Sigmoid colon (tissue), 6 donors: ENCODE measurements at regions not wholly inside any gene's neighbourhood (a gene's known extent, or its start where the extent isn't known, plus 50 kb on each side); places are given as distances from the start of the nearest gene placed in this dataset.
"Not testable (repeated sequence)": the region's sequence is repeated elsewhere in the genome, so short reads cannot be mapped to it uniquely, and the experiment has no call there.

Source experiments
- DNase-seq: peaks from one replicate; pipeline ENCODE4 v3.0.0-alpha.2; 2019
- H3K27ac ChIP-seq, 4 donors: fragments of 200-600 bp; sonication (generic); one replicate each; pipeline ENCODE4 v1.5.1; 2016 to 2019; ENCODE audit warnings: mild to moderate bottlenecking in 1 of 4
- H3K27me3 ChIP-seq, 3 donors: fragments of 200-600 bp; sonication (generic); one replicate each; pipeline ENCODE4 v1.5.1; 2019; ENCODE audit warnings: mild to moderate bottlenecking in 1 of 3
- H3K36me3 ChIP-seq, 4 donors: fragments of 200-600 bp; sonication (generic); one replicate each; pipeline ENCODE4 v1.5.1; 2016 to 2019
- H3K4me1 ChIP-seq, 4 donors: fragments of 200-600 bp; sonication (generic); one replicate each; pipeline ENCODE4 v1.5.1; 2017 to 2019
- H3K4me3 ChIP-seq, 4 donors: fragments of 200-600 bp; sonication (generic); one replicate each; pipeline ENCODE4 v1.5.1; 2017 to 2019; ENCODE audit warnings: mild to moderate bottlenecking in 2 of 4, moderate library complexity in 1 of 4
- H3K9me3 ChIP-seq, 4 donors: fragments of 200-600 bp in 3 of 4; sonication (generic) in 3 of 4; one replicate each; pipeline versions ENCODE4 v1.5.1 to v1.6.1; 2013 to 2019
- EP300 ChIP-seq, 4 donors: sonication (generic); formaldehyde crosslinking; IDR thresholded peaks; one replicate each; pipeline ENCODE4 v1.6.1; 2017; ENCODE audit warnings: antibody characterized with exemption in 4 of 4
- POLR2A ChIP-seq, 2 donors: fragments of 450-650 bp; IDR thresholded peaks; one replicate each; pipeline ENCODE4 v1.6.1; 2016; ENCODE audit warnings: antibody characterized with exemption in 2 of 2, mild to moderate bottlenecking in 2 of 2, moderate library complexity in 2 of 2
- POLR2AphosphoS5 ChIP-seq, 4 donors: sonication (generic); formaldehyde crosslinking; IDR thresholded peaks; one replicate each; pipeline ENCODE4 v1.6.1; 2017; ENCODE audit warnings: antibody characterized with exemption in 4 of 4
- WGBS, 2 donors: extraction: QIAGEN DNeasy Blood & Tissue Kit; methylation state at CpG; one replicate each; pipeline ENCODE4 v1.1.7; 2013; 5-methylcytosine and 5-hydroxymethylcytosine counted together
- intact Hi-C: fragments of 100-400 bp; cut with DNase I; formaldehyde crosslinking; loops from one replicate; pipeline ENCODE4 v1.15.1; 2023
- TF ChIP-seq, protein P1 (sequence below), 4 experiments: fragments of 450-650 bp in 3 of 4; fragments of 200-600 bp in 1 of 4; IDR thresholded peaks; one replicate each; pipeline ENCODE4 v1.5.1; 2016 to 2019; ENCODE audit warnings: antibody characterized with exemption in 4 of 4, mild to moderate bottlenecking in 3 of 4, moderate library complexity in 2 of 4
- donor health status: healthy with polysubstance abuse.
- donor health status: healthy.

DNA sequence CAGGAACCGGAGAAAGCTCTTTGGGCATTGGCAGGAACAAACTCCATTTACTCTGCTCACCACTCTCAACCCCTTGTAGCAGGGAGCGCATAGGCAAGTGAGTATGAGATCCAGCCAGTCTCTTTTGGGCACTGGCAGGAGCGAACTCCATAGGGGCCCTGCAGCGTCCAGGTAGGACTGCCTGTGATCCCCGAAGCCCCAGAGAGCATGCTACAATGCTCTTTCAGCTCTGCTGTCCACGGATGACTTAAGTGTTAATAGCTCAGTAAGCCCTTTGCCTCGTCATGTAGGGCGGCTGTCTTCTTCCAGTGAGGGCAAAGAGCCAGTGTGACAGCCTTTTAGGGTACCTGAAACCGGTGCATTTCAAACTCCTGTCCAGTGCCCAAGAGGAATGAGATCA lies 1525.6 kb upstream of the RAG2 start:
- Histone ChIP-seq H3K9me3 (no peaks in the 10 kb centered on the region), H3K4me3 (no peak overlapping the region), H3K36me3 (no peaks in the 10 kb centered on the region), H3K4me1 (no peaks in the 10 kb centered on the region), H3K27me3 (no peaks in the 10 kb centered on the region), H3K27ac (no peak overlapping the region)
- no peak for DNase-seq
- intact Hi-C loops, result no loop called here
- WGBS, 2 donors, result 72 to 82% methylated on average over 9 of the region's 9 CpGs
- TF ChIP-seq EP300 (IDR thresholded peaks at IDR 0.05) (no peak), POLR2A (IDR thresholded peaks at IDR 0.05) (no peak), POLR2AphosphoS5 (IDR thresholded peaks at IDR 0.05) (no peak)
- TF ChIP-seq, protein P1, sequence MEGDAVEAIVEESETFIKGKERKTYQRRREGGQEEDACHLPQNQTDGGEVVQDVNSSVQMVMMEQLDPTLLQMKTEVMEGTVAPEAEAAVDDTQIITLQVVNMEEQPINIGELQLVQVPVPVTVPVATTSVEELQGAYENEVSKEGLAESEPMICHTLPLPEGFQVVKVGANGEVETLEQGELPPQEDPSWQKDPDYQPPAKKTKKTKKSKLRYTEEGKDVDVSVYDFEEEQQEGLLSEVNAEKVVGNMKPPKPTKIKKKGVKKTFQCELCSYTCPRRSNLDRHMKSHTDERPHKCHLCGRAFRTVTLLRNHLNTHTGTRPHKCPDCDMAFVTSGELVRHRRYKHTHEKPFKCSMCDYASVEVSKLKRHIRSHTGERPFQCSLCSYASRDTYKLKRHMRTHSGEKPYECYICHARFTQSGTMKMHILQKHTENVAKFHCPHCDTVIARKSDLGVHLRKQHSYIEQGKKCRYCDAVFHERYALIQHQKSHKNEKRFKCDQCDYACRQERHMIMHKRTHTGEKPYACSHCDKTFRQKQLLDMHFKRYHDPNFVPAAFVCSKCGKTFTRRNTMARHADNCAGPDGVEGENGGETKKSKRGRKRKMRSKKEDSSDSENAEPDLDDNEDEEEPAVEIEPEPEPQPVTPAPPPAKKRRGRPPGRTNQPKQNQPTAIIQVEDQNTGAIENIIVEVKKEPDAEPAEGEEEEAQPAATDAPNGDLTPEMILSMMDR (IDR thresholded peaks at IDR 0.05), result no peak

DNA sequence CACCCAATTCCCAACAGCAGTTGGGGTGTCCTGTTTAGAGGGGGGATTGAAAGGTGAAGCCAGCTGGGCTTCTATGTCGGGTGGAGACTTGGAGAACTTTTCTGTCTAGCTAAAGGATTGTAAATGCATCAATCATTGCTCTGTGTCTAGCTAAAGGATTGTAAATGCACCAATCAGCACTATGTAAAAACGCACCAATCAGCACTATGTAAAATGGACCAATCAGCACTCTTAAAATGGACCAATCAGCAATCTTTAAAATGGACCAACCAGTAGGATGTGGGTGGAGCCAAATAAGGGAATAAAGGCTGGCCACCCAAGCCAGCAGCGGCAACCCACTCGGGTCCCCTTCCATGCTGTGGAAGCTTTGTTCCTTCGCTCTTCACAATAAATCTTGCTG lies 1518.6 kb upstream of the RAG2 start:
- H3K4me1 ChIP-seq, H3K9me3 ChIP-seq, H3K27me3 ChIP-seq, DNase-seq, intact Hi-C loops, H3K36me3 ChIP-seq, H3K4me3 ChIP-seq, H3K27ac ChIP-seq: not testable (repeated sequence)
- 87 to 91% methylated on average over 5 of the region's 5 CpGs for WGBS, 2 donors

DNA sequence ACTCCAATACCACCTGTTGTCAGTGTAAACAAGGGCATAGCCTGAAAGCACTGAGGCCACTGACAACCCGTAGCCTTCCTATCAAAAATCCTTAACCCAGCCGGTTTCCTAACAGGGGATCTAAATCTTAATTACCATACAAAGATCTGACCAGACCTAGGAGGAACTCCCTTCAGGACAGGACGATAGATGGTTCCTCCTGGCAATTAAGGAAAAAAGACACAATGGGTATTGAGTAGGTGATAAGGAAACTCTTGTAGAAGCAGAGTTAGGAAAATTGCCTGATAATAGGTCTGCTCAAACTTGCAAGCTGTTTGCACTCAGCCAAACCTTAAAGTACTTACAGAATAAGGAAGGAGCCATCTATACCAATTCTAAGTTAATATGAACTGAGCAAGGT lies 1517.3 kb upstream of the RAG2 start:
- H3K27me3 ChIP-seq, DNase-seq, H3K4me3 ChIP-seq, H3K27ac ChIP-seq, H3K4me1 ChIP-seq, H3K36me3 ChIP-seq, H3K9me3 ChIP-seq, intact Hi-C loops: not testable (repeated sequence)
- WGBS, 2 donors, result 46 to 71% methylated on average over 3 of the region's 3 CpGs

DNA sequence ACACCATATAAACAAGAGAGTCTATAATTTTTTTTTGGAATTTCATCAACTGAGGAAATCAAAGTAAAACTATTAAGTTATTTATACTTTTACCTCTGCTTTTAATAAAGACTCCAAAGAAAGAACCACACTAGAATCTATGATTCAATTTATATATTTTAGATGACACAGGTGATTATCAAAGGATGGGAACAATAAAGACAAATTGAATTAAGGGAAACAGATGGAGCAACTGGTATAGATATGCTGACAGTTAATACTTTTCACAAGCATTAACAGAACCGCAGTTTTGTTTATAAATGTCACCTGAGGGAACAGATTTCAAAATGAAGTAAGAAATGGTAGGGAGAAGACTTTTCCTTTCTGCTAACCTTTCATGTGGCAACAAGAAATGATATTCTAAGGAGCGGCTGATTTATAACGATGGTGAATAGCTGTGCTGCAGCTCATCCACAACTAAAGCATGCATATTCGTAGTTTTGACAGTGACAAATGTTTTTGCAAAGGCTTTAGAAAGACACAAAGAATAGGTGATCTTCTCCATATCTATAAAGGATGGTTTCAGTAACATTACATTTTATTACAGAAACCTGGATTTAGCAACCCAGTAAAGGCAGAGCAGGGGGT lies 1502.9 kb upstream of the RAG2 start:
- Histone ChIP-seq H3K9me3 (peaks cover 0 to 7% (median 0%) of the 10 kb centered on the region in 4 donors), H3K4me1 (no peaks in the 10 kb centered on the region), H3K36me3 (no peaks in the 10 kb centered on the region), H3K27ac (no peak overlapping the region), H3K27me3 (no peaks in the 10 kb centered on the region), H3K4me3 (no peak overlapping the region)
- DNase-seq, result no peak
- intact Hi-C loops, result no loop called here
- TF ChIP-seq, protein P1 (IDR thresholded peaks at IDR 0.05), result no peak
- TF ChIP-seq EP300 (IDR thresholded peaks at IDR 0.05) (no peak), POLR2A (IDR thresholded peaks at IDR 0.05) (no peak), POLR2AphosphoS5 (IDR thresholded peaks at IDR 0.05) (no peak)
- WGBS, 2 donors, result 81 to 82% methylated on average over 4 of the region's 4 CpGs

DNA sequence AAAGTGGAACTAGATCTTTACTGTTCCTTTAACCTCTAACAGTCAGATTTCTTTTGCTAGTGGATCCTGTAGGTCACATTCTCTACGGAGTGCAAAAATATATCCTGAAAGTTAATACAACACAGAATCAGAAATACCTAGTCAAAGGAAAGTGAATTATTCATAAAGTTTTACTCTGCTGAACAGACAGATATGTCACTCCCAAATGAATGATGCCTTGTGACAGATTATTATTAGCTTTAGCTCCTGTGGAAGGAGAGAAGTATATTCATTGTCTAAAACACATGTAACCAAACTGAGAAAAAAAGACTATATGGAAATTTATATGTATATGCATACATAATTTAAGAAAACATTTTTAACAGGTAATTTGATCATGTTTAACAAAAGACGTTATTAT lies 1497.2 kb upstream of the RAG2 start:
- no peak for DNase-seq
- TF ChIP-seq, protein P1 (IDR thresholded peaks at IDR 0.05), result no peak
- TF ChIP-seq POLR2A (IDR thresholded peaks at IDR 0.05), result no peak
- no peak for TF ChIP-seq POLR2AphosphoS5 (IDR thresholded peaks at IDR 0.05)
- no peak for TF ChIP-seq EP300 (IDR thresholded peaks at IDR 0.05)
- WGBS, 2 donors, result 88 to 91% methylated on average over 2 of the region's 2 CpGs
- H3K4me1 ChIP-seq, result no peaks in the 10 kb centered on the region
- H3K27ac ChIP-seq, result no peak overlapping the region
- no peak overlapping the region for H3K4me3 ChIP-seq
- H3K36me3 ChIP-seq, result no peaks in the 10 kb centered on the region
- intact Hi-C loops, result no loop called here
- H3K27me3 ChIP-seq, result no peaks in the 10 kb centered on the region
- peaks cover 0 to 10% (median 0%) of the 10 kb centered on the region in 4 donors for H3K9me3 ChIP-seq

DNA sequence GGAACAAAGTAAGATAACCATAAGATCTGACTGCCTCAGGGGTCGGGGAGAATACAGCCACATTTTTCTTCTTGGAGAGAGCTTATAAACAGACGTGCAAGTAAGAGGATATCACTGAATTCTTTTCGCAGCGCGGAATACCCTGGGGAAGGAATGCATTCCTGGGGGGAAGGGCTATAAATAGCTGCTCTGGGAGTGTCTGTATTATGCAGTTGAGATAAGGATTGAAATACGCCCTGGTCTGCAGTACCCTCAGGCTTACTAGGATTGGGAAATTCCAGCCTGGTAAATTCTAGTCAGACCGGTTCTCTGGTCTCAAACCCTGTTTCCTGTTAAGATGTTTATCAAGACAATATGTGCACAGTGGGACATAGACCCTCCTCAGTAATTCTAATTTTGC lies 1491.7 kb upstream of the RAG2 start:
- peaks cover 0 to 7% (median 3%) of the 10 kb centered on the region in 4 donors for H3K9me3 ChIP-seq
- no peak overlapping the region for H3K4me3 ChIP-seq
- TF ChIP-seq POLR2AphosphoS5 (IDR thresholded peaks at IDR 0.05) (no peak), EP300 (IDR thresholded peaks at IDR 0.05) (no peak), POLR2A (IDR thresholded peaks at IDR 0.05) (no peak)
- TF ChIP-seq, protein P1 (IDR thresholded peaks at IDR 0.05), result no peak
- no peak overlapping the region for H3K27ac ChIP-seq
- intact Hi-C loops, result no loop called here
- no peaks in the 10 kb centered on the region for H3K27me3 ChIP-seq
- no peaks in the 10 kb centered on the region for H3K36me3 ChIP-seq
- H3K4me1 ChIP-seq, result no peaks in the 10 kb centered on the region
- no peak for DNase-seq
- WGBS, 2 donors, result 58 to 69% methylated on average over 7 of the region's 7 CpGs
